Brain microvascular endothelial cell (primary cell): ENCODE measurements at regions not wholly inside any gene's neighbourhood (a gene's known extent, or its start where the extent isn't known, plus 50 kb on each side); places are given as distances from the start of the nearest gene placed in this dataset.

ENCODE experiments used
- DNase-seq: peaks from one replicate; pipeline ENCODE4 v3.0.0-alpha.2; 2020
- H3K27ac ChIP-seq: fragments of 250-450 bp; sonication (Bioruptor Pico); 2 replicates; pipeline ENCODE4 v1.5.1; 2020; ENCODE audit warnings: mild to moderate bottlenecking, moderate library complexity
- H3K27me3 ChIP-seq: fragments of 250-450 bp; sonication (Bioruptor Pico); replicated peaks from 2 replicates; pipeline ENCODE4 v1.5.1; 2020; ENCODE audit warnings: mild to moderate bottlenecking
- H3K36me3 ChIP-seq: fragments of 250-450 bp; sonication (Bioruptor Pico); replicated peaks from 2 replicates; pipeline ENCODE4 v1.5.1; 2020; ENCODE audit warnings: mild to moderate bottlenecking
- H3K4me3 ChIP-seq: 2 replicates; pipeline ENCODE4 v1.5.1; 2011; ENCODE audit warnings: low read depth, mild to moderate bottlenecking, control low read depth, low read length, moderate library complexity
- CTCF ChIP-seq: IDR thresholded peaks from 2 replicates; pipeline ENCODE4 v1.5.1; 2011; ENCODE audit warnings: low read depth, mild to moderate bottlenecking, moderate library complexity, low read length, control low read depth, inconsistent platforms; ENCODE audit errors: missing control alignments
- in situ Hi-C: cut with HindIII; loops from 2 replicates; pipeline ENCODE4 v1.10.0; 2017; ENCODE audit warnings: low sequenced_read_pairs, low pct_ligation_motif_present

DNA sequence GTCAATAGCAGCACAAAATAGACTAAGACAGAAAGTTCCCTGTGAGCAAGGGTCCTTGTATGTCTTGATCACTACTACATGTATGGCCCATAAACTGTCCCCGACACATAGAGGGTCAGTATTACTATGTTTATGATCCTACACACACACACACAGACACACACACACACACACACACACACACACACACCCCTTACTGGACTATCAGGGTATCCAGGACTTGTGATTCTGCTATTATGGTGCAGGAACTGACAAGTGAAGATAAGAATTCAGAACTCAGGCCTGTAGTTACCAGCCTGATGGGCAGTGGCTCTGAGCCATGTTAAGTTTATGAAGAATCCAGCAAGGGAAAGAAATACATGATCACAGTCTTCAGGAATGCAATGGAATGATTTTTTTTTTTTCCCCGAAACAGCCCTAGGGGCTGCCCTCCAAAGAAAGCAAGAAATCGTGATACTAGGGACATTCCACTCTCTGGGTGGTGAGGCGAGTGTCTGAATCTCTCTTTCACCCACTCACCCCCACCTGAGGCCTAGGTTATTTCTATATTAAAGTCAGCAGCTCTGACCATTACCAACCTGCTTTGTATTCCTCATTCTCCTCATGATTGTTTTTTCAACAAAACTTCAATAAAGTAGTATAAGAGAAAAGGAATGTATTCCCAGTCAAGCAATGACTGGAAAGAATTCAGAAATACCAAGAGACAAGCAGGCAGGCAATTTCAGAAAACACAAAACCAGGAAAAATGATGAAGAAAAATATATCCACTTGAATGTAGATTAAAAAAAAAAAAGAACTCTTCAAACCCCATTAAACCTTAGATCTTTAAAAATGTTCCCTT is 105.8 kb downstream of the AVPR1A start:
- no peak for TF ChIP-seq CTCF
- DNase-seq: peak; percentile 75
- Histone ChIP-seq H3K36me3 (no peaks in the 10 kb centered on the region), H3K4me3 (no peak overlapping the region), H3K27ac (peak overlapping the region; percentile 49), H3K27me3 (no peaks in the 10 kb centered on the region)
- in situ Hi-C loops: no loop called here

- in situ Hi-C loops: no loop called here
- Histone ChIP-seq H3K4me3 (no peak overlapping the region), H3K27ac (no peak overlapping the region), H3K27me3 (no peaks in the 10 kb centered on the region), H3K36me3 (no peaks in the 10 kb centered on the region)
- DNase-seq: no peak
- no peak for TF ChIP-seq CTCF
These were observed 107.7 kb upstream of the PPM1H start for GRCh38 chr12:63042646-63043045.

GRCh38 chr12:63041601-63042000 is 106.7 kb upstream of the PPM1H start:
- in situ Hi-C loops: no loop called here
- no peak for TF ChIP-seq CTCF
- DNase-seq: no peak
- H3K27me3 ChIP-seq: no peaks in the 10 kb centered on the region
- no peak overlapping the region for H3K4me3 ChIP-seq
- no peak overlapping the region for H3K27ac ChIP-seq
- H3K36me3 ChIP-seq: no peaks in the 10 kb centered on the region

DNA sequence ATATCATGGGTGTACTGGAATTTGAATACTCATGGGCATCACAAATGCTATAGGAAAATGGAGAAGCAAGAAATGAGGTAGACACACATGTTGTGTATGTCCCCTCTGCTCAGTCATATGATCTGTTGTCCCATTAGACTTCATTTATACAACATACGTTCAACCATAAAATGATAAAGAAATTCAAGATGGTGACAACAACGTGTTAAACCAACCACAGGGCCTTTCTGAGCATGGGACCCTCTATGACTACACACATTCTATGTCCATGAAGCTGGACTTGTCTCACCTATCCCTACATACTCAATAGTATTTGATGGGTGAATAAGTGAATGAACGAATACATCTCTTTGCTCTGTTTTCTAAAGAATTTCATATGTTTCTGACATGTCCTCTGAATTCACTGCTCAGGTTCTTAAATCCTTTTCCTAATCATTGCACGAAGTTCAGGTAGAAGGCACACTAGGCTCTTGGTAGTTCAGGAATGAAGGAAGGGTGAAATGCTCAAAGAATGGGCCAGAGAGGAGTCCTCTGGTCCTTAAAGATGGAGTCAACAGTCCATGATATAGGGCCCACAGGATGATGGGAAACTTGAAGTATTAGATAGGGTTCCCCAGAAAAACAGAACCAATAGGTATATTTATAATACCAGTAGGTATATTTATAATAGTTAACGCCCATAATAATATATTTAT is 105.7 kb upstream of the PPM1H start:
- Histone ChIP-seq H3K27me3 (no peaks in the 10 kb centered on the region), H3K36me3 (no peaks in the 10 kb centered on the region), H3K27ac (no peak overlapping the region), H3K4me3 (no peak overlapping the region)
- DNase-seq: no peak
- no peak for TF ChIP-seq CTCF
- in situ Hi-C loops: no loop called here

- in situ Hi-C loops: no loop called here
- H3K27me3 ChIP-seq: no peaks in the 10 kb centered on the region
- H3K36me3 ChIP-seq: no peaks in the 10 kb centered on the region
- no peak for DNase-seq
- no peak overlapping the region for H3K4me3 ChIP-seq
- H3K27ac ChIP-seq: no peak overlapping the region
- TF ChIP-seq CTCF: no peak
These were observed 103.8 kb upstream of the PPM1H start for GRCh38 chr12:63038713-63039100.
